Ishikawa (cell line): ENCODE measurements at regions not wholly inside any gene's neighbourhood (a gene's known extent, or its start where the extent isn't known, plus 50 kb on each side); places are given as distances from the start of the nearest gene placed in this dataset.
A peak's percentile ranks its signal among the peaks of the same experiment; 100 is the strongest.

Source experiments
- CEBPB ChIP-seq: IDR thresholded peaks from 2 replicates; pipeline ENCODE4 v1.6.1; 2012
- CREB1 ChIP-seq: IDR thresholded peaks from 2 replicates; pipeline ENCODE4 v1.6.1; 2012; ENCODE audit warnings: low read depth
- EGR1 ChIP-seq: IDR thresholded peaks from 2 replicates; pipeline ENCODE4 v1.6.1; 2012
- EP300 ChIP-seq: IDR thresholded peaks from 2 replicates; pipeline ENCODE4 v1.6.1; 2012; ENCODE audit warnings: borderline replicate concordance
- FOXM1 ChIP-seq: IDR thresholded peaks from 2 replicates; pipeline ENCODE4 v1.6.1; 2012; ENCODE audit warnings: low read depth, borderline replicate concordance
- NFIC ChIP-seq: IDR thresholded peaks from 2 replicates; pipeline ENCODE4 v1.6.1; 2012
- RAD21 ChIP-seq: IDR thresholded peaks from 2 replicates; pipeline ENCODE4 v1.6.1; 2012; ENCODE audit warnings: low read depth
- TAF1 ChIP-seq: IDR thresholded peaks from 2 replicates; pipeline ENCODE4 v1.6.1; 2012; ENCODE audit warnings: low read depth, mild to moderate bottlenecking
- TCF12 ChIP-seq: IDR thresholded peaks from 2 replicates; pipeline ENCODE4 v1.6.1; 2012; ENCODE audit warnings: low read depth
- TEAD4 ChIP-seq: IDR thresholded peaks from 2 replicates; pipeline ENCODE4 v1.6.1; 2012
- YY1 ChIP-seq: IDR thresholded peaks from 2 replicates; pipeline ENCODE4 v1.6.1; 2012; ENCODE audit warnings: low read depth
- ZBTB7A ChIP-seq: IDR thresholded peaks from 2 replicates; pipeline ENCODE4 v1.6.1; 2012; ENCODE audit warnings: low read depth
- TF ChIP-seq, protein P1 (sequence below): IDR thresholded peaks from 2 replicates; pipeline ENCODE4 v1.6.1; 2012
- TF ChIP-seq, protein P2 (sequence below): IDR thresholded peaks from 2 replicates; pipeline ENCODE4 v1.6.1; 2012; ENCODE audit warnings: low read depth, mild to moderate bottlenecking
- TF ChIP-seq, protein P3 (sequence below): IDR thresholded peaks from 2 replicates; pipeline ENCODE4 v1.6.1; 2012

DNA sequence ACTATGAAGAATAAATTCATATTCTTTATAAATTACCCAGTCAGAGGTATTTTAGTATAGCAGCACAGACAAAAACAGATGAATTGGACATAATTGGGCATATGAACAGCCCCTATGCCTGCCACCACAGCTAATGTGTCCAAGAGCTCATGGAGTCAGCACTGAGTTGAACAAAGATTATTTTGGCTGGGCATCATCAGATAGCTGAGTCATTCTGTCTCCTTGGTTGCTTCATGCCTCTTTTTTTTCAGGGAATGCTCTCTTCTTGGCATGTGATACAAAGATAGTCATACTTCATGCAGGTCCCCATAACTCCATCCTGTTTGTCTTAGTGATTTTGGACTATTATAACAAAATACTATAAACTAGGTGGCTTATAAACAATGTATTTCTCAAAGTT lies 275.6 kb downstream of the TENT5A start:
- TF ChIP-seq FOXM1, result no peak
- no peak for TF ChIP-seq NFIC

DNA sequence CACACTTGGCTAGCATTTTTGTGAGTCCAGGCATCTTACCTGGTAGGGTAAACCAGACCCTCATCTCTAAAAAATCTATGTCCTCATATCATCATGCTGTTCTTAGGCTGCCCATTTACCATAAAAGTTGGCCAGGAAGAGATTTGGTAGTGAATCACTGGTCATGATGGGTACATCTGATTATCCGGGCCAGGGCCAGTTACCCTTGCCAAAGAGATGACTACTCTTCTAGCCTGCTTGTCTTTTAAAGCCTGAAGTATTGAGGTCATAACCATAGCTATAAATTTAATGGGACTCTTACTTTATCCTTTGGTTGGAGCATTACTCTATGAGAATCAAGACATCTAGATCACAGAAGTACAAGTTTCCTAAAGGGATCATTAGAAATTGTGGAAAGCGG lies 276.8 kb downstream of the TENT5A start:
- TF ChIP-seq CEBPB (no peak), YY1 (no peak), RAD21 (no peak)

DNA sequence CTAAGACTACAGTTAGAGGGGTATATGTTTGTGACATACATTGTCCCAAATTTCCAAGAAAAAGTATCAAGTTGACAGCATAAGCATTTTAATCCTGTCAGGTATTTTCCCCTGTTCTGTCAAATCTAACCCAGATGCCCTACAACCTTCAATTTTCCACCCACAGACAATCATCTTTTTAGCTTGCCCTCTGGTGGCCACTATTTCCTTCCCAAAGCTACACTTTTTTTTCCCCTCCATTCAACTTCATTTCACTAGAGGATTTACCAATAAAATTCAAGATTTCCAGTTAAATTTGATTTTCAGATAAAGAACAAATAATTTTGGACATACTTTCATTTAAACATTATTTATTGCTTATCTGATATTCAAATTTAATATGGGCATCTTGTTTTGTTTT lies 286.6 kb downstream of the TENT5A start:
- TF ChIP-seq TCF12 (no peak), RAD21 (peak; percentile 40)

DNA sequence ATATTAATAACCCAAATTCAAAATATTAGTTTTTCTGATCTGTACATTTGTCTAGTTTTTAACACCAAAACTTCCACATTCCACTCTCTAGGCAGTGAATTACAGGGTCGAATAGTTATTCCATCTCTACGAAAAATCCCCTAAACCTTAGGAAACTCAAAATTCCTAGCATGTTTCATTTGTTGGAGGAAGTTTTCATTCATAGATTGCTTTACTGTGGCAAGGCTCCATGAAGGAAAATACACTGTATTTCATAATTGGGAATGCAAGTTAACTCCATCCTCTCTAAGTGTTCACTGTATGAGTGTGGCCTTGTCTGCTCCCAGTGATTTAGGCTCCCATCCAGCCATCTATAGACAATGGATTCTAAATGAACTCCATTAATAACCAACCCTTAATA lies 296.1 kb downstream of the TENT5A start:
- no peak for TF ChIP-seq ZBTB7A
- TF ChIP-seq EGR1, result no peak
- TF ChIP-seq TAF1, result no peak
- no peak for TF ChIP-seq YY1
- TF ChIP-seq, protein P1, sequence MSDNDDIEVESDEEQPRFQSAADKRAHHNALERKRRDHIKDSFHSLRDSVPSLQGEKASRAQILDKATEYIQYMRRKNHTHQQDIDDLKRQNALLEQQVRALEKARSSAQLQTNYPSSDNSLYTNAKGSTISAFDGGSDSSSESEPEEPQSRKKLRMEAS, result no peak
- TF ChIP-seq TEAD4, result no peak
- no peak for TF ChIP-seq CEBPB
- TF ChIP-seq FOXM1, result no peak
- TF ChIP-seq, protein P2, sequence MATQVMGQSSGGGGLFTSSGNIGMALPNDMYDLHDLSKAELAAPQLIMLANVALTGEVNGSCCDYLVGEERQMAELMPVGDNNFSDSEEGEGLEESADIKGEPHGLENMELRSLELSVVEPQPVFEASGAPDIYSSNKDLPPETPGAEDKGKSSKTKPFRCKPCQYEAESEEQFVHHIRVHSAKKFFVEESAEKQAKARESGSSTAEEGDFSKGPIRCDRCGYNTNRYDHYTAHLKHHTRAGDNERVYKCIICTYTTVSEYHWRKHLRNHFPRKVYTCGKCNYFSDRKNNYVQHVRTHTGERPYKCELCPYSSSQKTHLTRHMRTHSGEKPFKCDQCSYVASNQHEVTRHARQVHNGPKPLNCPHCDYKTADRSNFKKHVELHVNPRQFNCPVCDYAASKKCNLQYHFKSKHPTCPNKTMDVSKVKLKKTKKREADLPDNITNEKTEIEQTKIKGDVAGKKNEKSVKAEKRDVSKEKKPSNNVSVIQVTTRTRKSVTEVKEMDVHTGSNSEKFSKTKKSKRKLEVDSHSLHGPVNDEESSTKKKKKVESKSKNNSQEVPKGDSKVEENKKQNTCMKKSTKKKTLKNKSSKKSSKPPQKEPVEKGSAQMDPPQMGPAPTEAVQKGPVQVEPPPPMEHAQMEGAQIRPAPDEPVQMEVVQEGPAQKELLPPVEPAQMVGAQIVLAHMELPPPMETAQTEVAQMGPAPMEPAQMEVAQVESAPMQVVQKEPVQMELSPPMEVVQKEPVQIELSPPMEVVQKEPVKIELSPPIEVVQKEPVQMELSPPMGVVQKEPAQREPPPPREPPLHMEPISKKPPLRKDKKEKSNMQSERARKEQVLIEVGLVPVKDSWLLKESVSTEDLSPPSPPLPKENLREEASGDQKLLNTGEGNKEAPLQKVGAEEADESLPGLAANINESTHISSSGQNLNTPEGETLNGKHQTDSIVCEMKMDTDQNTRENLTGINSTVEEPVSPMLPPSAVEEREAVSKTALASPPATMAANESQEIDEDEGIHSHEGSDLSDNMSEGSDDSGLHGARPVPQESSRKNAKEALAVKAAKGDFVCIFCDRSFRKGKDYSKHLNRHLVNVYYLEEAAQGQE, result no peak
- TF ChIP-seq CREB1, result no peak

DNA sequence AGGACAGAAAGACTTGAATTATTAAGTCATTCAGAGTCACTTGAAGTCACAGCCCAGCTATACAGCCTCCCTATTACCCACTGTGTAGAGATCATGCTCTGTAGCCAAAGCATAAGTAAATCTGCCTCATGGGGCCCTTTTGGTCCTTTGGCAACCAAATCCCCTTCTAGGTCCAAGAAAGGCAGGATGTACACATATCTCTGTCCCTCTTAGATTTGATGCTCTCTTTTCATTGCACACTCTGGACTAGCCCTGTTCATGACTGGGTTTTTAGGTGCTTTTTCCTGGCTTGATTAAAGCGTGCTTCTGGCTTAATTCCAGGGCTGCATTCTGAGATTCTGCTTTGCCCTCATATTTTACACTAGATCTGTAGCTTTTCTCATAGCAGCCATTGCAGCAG lies 296.8 kb downstream of the TENT5A start:
- TF ChIP-seq RAD21, result no peak
- TF ChIP-seq CEBPB, result no peak
- TF ChIP-seq, protein P2, result no peak
- no peak for TF ChIP-seq CREB1
- TF ChIP-seq TCF12, result no peak
- TF ChIP-seq YY1, result no peak
- TF ChIP-seq ZBTB7A, result no peak
- no peak for TF ChIP-seq TAF1
- no peak for TF ChIP-seq EGR1
- no peak for TF ChIP-seq TEAD4
- TF ChIP-seq, protein P3, sequence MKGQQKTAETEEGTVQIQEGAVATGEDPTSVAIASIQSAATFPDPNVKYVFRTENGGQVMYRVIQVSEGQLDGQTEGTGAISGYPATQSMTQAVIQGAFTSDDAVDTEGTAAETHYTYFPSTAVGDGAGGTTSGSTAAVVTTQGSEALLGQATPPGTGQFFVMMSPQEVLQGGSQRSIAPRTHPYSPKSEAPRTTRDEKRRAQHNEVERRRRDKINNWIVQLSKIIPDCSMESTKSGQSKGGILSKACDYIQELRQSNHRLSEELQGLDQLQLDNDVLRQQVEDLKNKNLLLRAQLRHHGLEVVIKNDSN, result no peak
- no peak for TF ChIP-seq NFIC
- TF ChIP-seq EP300, result no peak
- TF ChIP-seq, protein P1, result no peak
- TF ChIP-seq FOXM1, result no peak

DNA sequence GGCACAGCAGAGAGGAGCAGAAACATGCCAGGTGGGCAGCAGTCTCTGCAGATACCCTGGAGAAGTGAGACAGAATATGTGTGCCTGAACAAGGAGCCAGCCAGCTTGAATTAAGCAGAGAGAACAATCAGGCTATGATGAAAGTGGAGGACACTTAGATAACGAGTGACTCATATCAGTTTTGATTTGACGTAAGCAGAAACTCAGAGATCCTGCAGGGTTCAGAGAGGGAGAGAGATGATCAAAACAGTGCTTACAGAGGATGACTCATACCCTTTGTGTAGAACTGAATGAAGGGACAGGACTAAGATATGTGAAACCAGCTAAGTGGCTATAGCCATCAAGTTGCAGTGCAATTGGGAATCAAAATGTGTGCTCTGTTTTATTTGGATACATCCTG lies 300.7 kb downstream of the TENT5A start:
- TF ChIP-seq YY1, result no peak
- TF ChIP-seq EP300, result no peak

DNA sequence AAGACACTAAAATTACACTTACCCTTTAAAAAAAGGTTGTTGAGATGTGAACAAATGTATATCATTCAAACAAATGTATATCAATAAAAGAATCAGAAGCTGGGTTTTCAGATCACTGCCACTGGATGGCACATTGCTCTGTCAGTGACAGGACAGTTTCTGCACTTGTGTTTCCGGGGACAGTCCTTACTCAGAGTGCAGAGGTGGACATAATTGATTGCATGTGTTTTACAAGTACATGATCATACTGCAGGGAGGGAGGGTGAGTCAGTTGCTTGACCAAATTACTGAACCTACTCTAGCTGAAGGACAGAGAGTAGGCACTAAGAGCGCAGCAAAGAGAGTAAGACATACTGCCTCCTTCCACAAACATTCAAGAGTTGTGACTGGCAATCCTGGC lies 302.3 kb downstream of the TENT5A start:
- TF ChIP-seq RAD21 (no peak), FOXM1 (no peak), YY1 (no peak), TEAD4 (no peak), TCF12 (no peak), CREB1 (no peak), CEBPB (no peak), ZBTB7A (no peak), EP300 (no peak), NFIC (no peak), TAF1 (no peak), EGR1 (no peak)
- TF ChIP-seq, protein P2, result no peak
- TF ChIP-seq, protein P1, result no peak
- TF ChIP-seq, protein P3, result no peak
